ENCODE measurements at regions not wholly inside any gene's neighbourhood (a gene's known extent, or its start where the extent isn't known, plus 50 kb on each side); places are given as distances from the start of the nearest gene placed in this dataset.
A peak's percentile ranks its signal among the peaks of the same experiment; 100 is the strongest.

GRCh38 chr4:125511715-125512114 lies 197.0 kb downstream of the FAT4 start:
- DNase-seq (ENCODE audit: low read depth in 2 of 2): no peak

GRCh38 chr4:125515016-125515415 lies 200.3 kb downstream of the FAT4 start:
- DNase-seq (ENCODE audit: low read depth in 2 of 2): no peak

- DNase-seq (ENCODE audit: low read depth in 2 of 2): peak; percentile 73 to 82
These were observed 203.1 kb downstream of the FAT4 start for GRCh38 chr4:125517831-125518230.

- no peak for DNase-seq (ENCODE audit: low read depth in 2 of 2)
These were observed 203.5 kb downstream of the FAT4 start for GRCh38 chr4:125518281-125518680.

GRCh38 chr4:125519371-125520146 lies 204.8 kb downstream of the FAT4 start:
- DNase-seq (ENCODE audit: low read depth in 2 of 2): no peak

- DNase-seq (ENCODE audit: low read depth in 2 of 2): peak; percentile 31 to 81
These were observed 205.7 kb downstream of the FAT4 start for GRCh38 chr4:125520258-125520990.

- DNase-seq (ENCODE audit: low read depth in 2 of 2): no peak
These were observed 207.8 kb downstream of the FAT4 start for GRCh38 chr4:125522588-125522987.

GRCh38 chr4:125522992-125523391 lies 208.2 kb downstream of the FAT4 start:
- DNase-seq (ENCODE audit: low read depth in 2 of 2): no peak

DNA sequence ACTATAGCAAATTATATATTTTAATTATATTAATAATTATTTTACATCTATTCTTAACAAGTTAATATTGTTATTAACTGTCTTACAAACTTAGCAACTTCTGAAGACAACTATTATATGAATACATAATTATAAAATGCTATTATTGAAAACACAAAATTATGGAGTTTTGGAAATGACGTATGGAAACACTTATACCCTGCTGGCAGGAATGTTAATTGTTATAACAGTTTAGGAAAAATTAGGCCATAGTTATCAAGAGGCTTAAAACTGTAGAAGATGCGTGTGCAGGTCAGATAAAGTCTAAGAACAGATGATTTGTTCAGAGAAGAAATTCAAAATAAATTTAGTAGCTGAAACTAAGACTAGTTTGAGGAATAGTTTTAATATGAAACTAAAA lies 211.7 kb downstream of the FAT4 start:
- no peak for DNase-seq (ENCODE audit: low read depth in 2 of 2)

GRCh38 chr4:125527681-125528080 lies 212.9 kb downstream of the FAT4 start:
- no peak for DNase-seq (ENCODE audit: low read depth in 2 of 2)

DNA sequence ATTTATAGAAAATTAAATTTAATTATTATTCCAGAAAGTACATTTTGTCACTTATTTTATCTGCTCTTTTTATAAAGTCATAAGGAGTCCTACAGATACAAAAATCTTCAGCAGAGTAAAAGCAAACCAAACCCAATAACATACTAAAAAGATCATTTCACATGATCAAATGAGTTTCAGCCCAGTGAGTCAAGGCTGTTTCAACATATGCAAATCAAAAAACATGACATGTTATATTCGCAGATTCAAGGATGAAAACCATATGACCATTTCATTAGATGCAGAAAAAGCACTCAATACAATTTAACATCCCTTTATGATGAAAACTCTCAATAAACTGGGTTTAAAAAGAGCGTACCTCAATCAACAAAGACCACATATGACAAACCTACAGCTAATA lies 214.3 kb downstream of the FAT4 start:
- DNase-seq (ENCODE audit: low read depth in 2 of 2): no peak

DNA sequence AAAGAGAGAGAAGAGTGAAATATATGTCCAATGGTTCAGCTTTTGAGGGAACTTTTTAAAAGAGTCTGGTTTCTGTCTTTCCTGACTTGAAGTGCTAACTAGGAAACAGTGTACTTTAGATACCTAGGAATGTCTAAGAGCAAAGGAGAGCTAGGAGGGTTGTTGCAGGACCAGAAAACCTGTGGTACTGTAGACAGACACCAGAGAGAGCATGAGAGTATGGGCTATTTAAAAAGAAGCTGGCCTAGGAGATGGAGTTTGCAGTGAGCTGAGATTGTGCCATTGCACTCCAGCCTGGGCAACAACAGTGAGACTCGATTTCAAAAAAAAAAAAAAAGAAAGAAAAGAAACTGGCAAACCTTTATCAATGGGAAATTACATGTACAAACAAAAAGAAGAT lies 223.9 kb downstream of the FAT4 start:
- DNase-seq (ENCODE audit: low read depth in 2 of 2): no peak

DNA sequence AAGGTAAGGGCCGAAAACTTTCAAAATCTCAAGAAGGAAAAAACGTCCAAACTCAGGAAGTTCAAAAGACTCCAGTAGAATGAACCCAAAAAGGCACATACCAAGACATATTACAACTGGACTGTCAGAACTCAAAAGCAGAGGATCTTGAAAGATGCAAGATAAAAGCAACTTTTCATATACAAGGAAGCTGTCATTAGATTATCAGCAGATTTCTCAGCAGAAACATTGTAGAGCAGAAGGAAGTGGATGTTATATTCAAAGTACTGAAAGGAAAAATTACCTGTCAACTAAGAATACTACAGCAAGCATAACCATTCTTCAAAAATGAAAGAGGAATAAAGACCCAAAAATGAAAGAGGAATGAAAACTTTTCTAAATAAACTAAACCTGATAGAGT lies 224.9 kb downstream of the FAT4 start:
- DNase-seq (ENCODE audit: low read depth in 2 of 2): no peak

DNA sequence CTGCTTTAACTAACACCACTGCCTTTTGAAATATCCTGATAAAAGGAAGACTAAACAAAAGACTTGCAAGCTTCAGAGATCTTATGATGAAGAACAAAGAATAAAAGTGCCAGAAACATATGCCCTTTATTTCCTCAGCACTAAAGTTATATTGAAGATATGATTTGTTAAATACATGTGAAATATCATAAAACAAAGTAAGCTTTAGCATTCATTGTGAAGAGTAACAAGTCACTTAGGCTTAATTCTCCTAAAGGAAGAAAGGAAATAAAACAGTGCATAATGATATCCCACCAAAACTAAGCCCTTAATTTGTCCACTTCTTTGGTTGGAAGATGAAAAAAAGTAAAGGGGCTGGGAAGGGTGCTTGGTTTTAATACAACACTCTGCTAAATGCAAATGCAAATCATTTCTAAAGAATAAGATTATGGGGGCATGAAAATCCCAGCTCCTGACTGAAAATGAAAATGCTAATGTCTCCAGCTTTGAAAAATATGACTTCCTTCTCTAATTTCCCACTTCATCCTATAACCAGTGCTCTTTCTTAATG lies 227.2 kb downstream of the FAT4 start:
- DNase-seq (ENCODE audit: low read depth in 2 of 2): no peak

- DNase-seq (ENCODE audit: low read depth in 2 of 2): no peak
These were observed 231.5 kb downstream of the FAT4 start for GRCh38 chr4:125546272-125546671.

GRCh38 chr4:125547836-125548235 lies 233.1 kb downstream of the FAT4 start:
- peak in 1 of 2 donors; percentile 47 for DNase-seq (ENCODE audit: low read depth in 2 of 2)

DNA sequence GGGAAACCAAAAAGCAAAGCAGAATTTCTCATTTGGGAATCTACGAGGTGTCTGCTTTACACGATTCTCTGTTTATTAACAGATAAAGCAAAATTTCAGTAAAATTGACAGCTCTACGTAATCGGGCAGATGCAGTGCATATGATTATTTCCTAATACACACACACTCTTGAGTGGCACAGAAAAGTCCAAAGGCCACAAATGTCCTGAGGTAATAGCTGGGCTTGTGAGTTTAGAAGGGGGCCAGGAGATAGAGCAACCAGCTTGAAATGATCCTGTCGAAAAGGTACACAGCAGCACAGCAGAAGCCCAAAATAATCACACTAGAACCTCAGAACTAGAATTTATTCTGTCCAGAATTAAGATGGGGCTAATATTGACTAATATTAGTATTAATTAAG lies 236.0 kb downstream of the FAT4 start:
- no peak for DNase-seq (ENCODE audit: low read depth in 2 of 2)

DNA sequence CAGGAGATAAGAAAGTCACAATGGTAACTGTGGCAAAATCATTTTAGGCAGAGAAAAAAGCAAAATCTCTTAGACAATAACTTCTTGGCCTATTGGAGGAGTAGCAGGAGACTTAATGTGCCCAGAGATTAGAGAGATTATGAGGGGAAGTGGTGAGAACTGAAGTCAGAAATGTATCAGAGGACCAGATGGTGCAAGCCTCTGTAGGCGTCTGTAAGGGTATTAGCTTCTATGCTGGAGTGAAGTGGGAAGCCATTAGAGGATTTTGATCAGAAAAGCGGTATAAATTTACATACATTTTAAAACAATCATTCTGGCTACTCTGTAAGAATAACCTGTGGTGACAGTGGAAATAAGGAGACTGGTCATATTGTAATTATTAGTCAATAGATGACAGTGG lies 236.7 kb downstream of the FAT4 start:
- no peak for DNase-seq (ENCODE audit: low read depth in 2 of 2)

DNA sequence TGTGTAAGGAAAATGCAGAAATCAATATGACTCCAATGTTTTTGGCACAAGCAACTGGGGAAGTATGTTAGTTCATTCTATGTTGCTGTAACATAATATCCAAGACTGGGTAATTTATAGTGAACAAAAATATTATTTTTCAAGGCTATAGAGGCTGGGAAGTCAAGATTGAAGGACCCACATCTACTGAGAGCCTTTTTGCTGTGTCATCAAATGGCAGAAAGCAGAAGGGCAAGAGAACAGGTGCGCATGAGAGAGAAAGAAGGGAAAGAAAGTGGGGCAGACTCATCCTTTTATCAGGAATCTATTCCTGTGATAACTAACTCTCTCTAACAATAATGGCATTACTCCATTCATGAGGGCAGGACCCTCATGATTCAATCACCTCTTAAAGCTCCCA lies 237.2 kb downstream of the FAT4 start:
- DNase-seq (ENCODE audit: low read depth in 2 of 2): no peak

- DNase-seq (ENCODE audit: low read depth in 2 of 2): no peak
These were observed 257.8 kb downstream of the FAT4 start for GRCh38 chr4:125572601-125573000.

DNA sequence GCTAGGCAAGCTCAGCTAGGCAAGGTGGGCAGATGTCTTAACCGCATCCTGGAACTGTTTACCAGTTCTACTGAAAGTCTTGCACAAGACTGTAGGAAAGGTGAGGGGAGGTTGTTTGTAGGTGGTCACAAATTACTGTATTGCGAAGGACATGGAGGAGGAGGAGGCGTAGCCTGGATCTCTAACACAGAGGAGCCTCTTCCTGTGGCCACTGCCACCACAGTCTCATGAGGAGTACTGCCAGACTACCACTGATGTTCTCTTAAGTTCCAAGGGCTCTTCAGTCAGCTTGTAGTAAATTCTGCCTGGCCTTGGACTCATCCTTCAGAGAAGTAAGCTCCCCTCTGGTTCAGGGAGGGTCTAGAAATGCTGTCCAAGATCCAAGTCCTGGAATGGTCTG lies 258.6 kb downstream of the FAT4 start:
- no peak for DNase-seq (ENCODE audit: low read depth in 2 of 2)

GRCh38 chr4:125573786-125574185 lies 259.0 kb downstream of the FAT4 start:
- DNase-seq (ENCODE audit: low read depth in 2 of 2): no peak

- peak in 1 of 2 donors; percentile 48 for DNase-seq (ENCODE audit: low read depth in 2 of 2)
These were observed 267.5 kb downstream of the FAT4 start for GRCh38 chr4:125582302-125582701.

Measured in dermis microvascular lymphatic vessel endothelial cell (primary cell).